ENCODE measurements at regions not wholly inside any gene's neighbourhood (a gene's known extent, or its start where the extent isn't known, plus 50 kb on each side); places are given as distances from the start of the nearest gene placed in this dataset.

GRCh38 chr6:92977018-92977417 is 442.3 kb downstream of the EPHA7 start:
- TF ChIP-seq, protein P1, sequence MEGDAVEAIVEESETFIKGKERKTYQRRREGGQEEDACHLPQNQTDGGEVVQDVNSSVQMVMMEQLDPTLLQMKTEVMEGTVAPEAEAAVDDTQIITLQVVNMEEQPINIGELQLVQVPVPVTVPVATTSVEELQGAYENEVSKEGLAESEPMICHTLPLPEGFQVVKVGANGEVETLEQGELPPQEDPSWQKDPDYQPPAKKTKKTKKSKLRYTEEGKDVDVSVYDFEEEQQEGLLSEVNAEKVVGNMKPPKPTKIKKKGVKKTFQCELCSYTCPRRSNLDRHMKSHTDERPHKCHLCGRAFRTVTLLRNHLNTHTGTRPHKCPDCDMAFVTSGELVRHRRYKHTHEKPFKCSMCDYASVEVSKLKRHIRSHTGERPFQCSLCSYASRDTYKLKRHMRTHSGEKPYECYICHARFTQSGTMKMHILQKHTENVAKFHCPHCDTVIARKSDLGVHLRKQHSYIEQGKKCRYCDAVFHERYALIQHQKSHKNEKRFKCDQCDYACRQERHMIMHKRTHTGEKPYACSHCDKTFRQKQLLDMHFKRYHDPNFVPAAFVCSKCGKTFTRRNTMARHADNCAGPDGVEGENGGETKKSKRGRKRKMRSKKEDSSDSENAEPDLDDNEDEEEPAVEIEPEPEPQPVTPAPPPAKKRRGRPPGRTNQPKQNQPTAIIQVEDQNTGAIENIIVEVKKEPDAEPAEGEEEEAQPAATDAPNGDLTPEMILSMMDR (conservative IDR thresholded peaks at IDR 0.05 in 1 of 2, IDR thresholded peaks at IDR 0.05 in 1 of 2; ENCODE audit: extremely low read depth in 1 of 2, insufficient read depth in 1 of 2, low read depth in 1 of 2, low read length in 2 of 2) = no peak
- TF ChIP-seq EZH2 (IDR thresholded peaks at IDR 0.05; ENCODE audit: borderline replicate concordance, low read length) = no peak

Measured in mammary epithelial cell (primary cell).